Stimulated activated CD8-positive, alpha-beta memory T cell treated with anti-CD3 and anti-CD28 coated beads, Interleukin-15, amount 100 ng/mL, for 4 hours (primary cell): ENCODE measurements at regions not wholly inside any gene's neighbourhood (a gene's known extent, or its start where the extent isn't known, plus 50 kb on each side); places are given as distances from the start of the nearest gene placed in this dataset.

Experiments used
- DNase-seq, 2 donors: peaks; one replicate each; pipeline ENCODE4 v3.0.0-alpha.2; 2020; ENCODE audit warnings: low read depth in 2 of 2

- DNase-seq = peak; percentile 41 to 47
These were observed 103.0 kb downstream of the EDN3 start for GRCh38 chr20:59403261-59403961.

- DNase-seq = no peak
These were observed 103.5 kb downstream of the EDN3 start for GRCh38 chr20:59403962-59404314.

- DNase-seq = no peak
These were observed 104.3 kb downstream of the EDN3 start for GRCh38 chr20:59404749-59405148.

- no peak for DNase-seq
These were observed 105.1 kb downstream of the EDN3 start for GRCh38 chr20:59405226-59406200.

GRCh38 chr20:59406446-59406845 is 106.0 kb downstream of the EDN3 start:
- no peak for DNase-seq

- no peak for DNase-seq
These were observed 110.8 kb downstream of the EDN3 start for GRCh38 chr20:59411170-59411569.

- no peak for DNase-seq
These were observed 111.2 kb downstream of the EDN3 start for GRCh38 chr20:59411589-59411988.

- no peak for DNase-seq
These were observed 111.8 kb downstream of the EDN3 start for GRCh38 chr20:59412181-59412580.

- DNase-seq = no peak
These were observed 112.5 kb downstream of the EDN3 start for GRCh38 chr20:59412875-59413284.

- no peak for DNase-seq
These were observed 113.0 kb downstream of the EDN3 start for GRCh38 chr20:59413326-59413865.

GRCh38 chr20:59414936-59415623 is 114.7 kb downstream of the EDN3 start:
- no peak for DNase-seq

GRCh38 chr20:59416916-59417315 is 116.5 kb downstream of the EDN3 start:
- DNase-seq = no peak

- no peak for DNase-seq
These were observed 120.7 kb downstream of the EDN3 start for GRCh38 chr20:59421089-59421488.

- DNase-seq = no peak
These were observed 121.7 kb downstream of the EDN3 start for GRCh38 chr20:59421920-59422637.

GRCh38 chr20:59422872-59423544 is 122.6 kb downstream of the EDN3 start:
- no peak for DNase-seq

GRCh38 chr20:59424976-59425375 is 124.6 kb downstream of the EDN3 start:
- no peak for DNase-seq

- DNase-seq = no peak
These were observed 125.2 kb downstream of the EDN3 start for GRCh38 chr20:59425572-59425971.

- DNase-seq = no peak
These were observed 127.6 kb downstream of the EDN3 start for GRCh38 chr20:59428006-59428405.

- no peak for DNase-seq
These were observed 128.2 kb downstream of the EDN3 start for GRCh38 chr20:59428441-59429205.

- DNase-seq = no peak
These were observed 129.0 kb downstream of the EDN3 start for GRCh38 chr20:59429396-59429795.
